SH-SY5Y (cell line): ENCODE measurements at regions not wholly inside any gene's neighbourhood (a gene's known extent, or its start where the extent isn't known, plus 50 kb on each side); places are given as distances from the start of the nearest gene placed in this dataset.

Experiments used
- GATA2 ChIP-seq: IDR thresholded peaks from 2 replicates; pipeline ENCODE4 v1.6.1; 2011; ENCODE audit warnings: mild to moderate bottlenecking, low read depth, low read length
- GATA3 ChIP-seq: IDR thresholded peaks from 2 replicates; pipeline ENCODE4 v1.6.1; 2011; ENCODE audit warnings: low read depth, mild to moderate bottlenecking, low read length, moderate library complexity

DNA sequence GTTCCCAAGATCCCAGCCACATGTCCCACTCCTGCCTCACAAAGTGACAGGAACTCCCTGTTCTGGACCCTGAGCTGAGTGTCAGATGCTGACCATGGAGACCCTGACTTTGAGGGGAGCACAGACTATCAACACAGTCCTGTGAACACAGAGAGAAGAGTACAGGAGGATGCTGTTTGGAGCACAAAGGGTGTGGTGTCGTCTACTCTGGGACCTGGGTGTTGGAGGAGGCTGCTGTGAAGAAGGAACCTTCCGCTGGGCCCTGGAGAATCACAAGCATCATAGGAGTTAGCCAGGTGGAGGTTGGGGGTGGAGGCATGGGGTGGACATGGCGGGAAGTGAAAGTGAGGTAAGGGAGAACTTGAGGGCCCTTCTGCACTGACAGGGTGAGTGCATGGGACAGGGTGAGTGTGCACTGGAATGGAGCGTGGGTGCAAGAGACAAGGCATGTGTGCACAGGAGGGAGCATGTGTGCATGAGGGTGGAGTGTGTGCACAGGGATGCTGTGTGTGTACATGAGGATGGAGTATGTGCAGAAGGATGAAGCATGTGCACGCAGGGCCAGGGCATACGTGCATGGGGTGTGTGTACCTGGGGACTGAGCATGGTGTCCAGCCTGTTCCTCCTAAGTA lies 70.7 kb upstream of the ANTXRL start:
- TF ChIP-seq GATA2 = no peak
- no peak for TF ChIP-seq GATA3

- no peak for TF ChIP-seq GATA2
- no peak for TF ChIP-seq GATA3
Measured at GRCh38 chr10:46216836-46217751, 69.7 kb upstream of the ANTXRL start.

DNA sequence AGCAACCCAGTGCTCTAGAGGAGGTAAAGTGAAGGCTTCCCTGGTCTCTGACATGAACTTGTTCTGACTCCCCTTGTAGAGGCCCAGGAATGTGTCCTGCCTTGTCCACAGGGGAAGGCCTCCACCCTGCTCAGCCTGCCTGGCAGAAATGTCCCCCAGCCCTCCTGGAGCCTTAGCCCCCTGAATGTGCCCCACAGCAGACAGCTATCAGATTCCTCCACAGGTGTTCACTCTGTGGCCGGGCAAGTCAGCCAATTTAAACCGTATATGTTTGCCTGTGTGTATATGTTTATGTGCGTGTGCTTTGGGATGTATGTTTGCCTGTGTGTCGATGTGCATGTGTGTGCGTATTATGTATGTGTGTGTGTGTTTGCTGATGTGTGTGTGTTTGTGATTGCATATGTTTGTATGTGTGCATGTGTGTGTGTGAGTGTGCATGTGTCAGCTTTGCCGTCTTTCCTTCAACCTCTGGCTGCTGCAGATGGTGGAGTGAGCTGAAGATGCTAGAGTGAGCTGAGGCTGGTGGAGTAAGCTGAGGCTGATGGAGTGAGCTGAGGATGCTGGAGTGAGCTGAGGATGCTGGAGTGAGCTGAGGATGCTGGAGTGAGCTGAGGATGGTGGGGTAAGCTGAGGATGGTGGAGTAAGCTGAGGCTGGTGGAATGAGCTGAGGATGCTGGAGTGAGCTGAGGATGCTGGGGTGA lies 68.9 kb upstream of the ANTXRL start:
- TF ChIP-seq GATA2 = no peak
- TF ChIP-seq GATA3 = no peak

- TF ChIP-seq GATA3 = no peak
- peak; percentile 87 for TF ChIP-seq GATA2
Measured at GRCh38 chr10:46218921-46219320, 67.9 kb upstream of the ANTXRL start.

GRCh38 chr10:46220187-46220586 lies 66.6 kb upstream of the ANTXRL start:
- TF ChIP-seq GATA3 = no peak
- no peak for TF ChIP-seq GATA2

- TF ChIP-seq GATA3 (no peak), GATA2 (no peak)
Measured at GRCh38 chr10:46220872-46221538, 65.8 kb upstream of the ANTXRL start.

DNA sequence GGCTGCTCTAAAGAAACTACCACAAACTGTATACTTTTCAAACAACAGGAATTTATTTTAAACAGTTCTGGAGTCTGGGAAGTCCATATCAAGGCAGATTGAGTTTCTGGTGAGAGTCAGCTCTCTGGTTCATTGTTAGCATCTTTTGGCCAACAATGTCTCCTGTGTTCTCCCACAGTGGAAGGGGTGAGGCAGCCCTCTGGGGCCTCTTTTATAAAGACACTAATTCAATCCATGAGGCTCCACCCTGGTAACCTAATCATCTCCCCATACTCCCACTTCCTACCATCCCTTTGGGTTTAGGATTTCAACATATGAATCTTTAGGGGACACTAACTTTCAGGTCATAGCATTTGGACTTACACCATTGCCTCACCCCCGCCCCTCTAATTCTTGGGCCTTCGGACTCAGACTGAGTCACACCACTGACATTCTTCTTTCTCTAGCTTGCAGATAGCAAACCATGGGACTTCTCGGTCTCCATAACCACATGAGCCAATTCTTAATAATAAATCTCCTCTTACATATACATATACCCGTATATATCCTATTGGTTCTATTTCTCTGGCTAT lies 64.3 kb upstream of the ANTXRL start:
- TF ChIP-seq GATA2 (no peak), GATA3 (no peak)

DNA sequence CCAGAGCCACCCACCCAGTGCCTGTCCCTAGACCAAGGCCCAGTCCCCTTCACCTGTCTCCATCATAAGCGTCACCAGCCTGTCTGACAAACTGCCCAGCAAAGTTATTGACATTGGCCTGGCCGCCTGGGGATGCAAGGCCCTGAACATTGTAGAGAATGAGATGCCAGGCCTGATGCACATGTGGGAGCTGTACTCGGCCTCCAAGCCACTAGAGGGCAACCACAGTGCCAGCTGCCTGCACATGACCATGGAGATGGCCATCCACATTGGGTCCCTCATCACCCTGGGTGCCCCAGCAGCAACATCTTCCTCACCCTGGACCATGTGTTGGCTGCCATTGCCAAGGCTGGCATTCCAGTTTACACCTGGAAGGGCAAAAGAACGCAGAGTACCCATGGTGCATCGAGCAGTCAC lies 63.7 kb upstream of the ANTXRL start:
- no peak for TF ChIP-seq GATA2
- TF ChIP-seq GATA3 = no peak

DNA sequence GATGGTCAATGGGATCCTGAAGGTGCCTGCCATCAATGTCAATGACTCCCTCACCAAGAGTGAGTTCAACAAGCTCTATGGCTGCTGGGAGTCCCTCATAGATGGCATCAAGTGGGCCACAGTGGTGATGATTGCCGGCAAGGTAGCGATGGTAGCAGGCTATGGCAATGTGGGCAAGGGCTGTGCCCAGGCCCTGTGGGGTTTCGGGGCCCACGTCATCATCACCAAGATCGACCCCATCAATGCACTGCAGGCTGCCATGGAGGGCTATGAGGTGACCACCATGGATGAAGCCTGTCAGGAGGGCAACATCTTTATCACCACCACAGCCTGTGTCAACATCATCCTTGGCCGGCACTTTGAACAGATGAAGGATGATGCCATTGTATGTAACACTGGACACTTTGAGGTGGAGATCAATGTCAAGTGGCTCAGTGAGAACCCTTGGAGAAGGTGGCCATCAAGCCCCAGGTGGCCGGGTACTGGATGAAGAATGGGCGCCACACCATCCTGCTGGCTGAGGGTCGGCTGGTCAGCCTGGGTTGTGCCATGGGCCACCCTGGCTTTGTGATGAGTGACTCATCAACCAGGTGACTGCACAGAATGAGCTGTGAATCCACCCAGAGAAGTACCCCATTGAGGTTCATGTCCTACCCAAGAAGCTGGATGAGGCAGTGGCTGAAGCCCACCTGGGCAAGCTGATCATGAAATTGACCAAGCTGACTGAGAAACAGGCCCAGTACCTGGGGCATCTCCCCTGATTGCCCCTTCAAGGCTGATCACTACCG lies 63.0 kb upstream of the ANTXRL start:
- TF ChIP-seq GATA2 (no peak), GATA3 (no peak)

GRCh38 chr10:46224414-46224682 lies 62.4 kb upstream of the ANTXRL start:
- TF ChIP-seq GATA3 (no peak), GATA2 (no peak)

- no peak for TF ChIP-seq GATA2
- no peak for TF ChIP-seq GATA3
Measured at GRCh38 chr10:46225597-46225996, 61.2 kb upstream of the ANTXRL start.

DNA sequence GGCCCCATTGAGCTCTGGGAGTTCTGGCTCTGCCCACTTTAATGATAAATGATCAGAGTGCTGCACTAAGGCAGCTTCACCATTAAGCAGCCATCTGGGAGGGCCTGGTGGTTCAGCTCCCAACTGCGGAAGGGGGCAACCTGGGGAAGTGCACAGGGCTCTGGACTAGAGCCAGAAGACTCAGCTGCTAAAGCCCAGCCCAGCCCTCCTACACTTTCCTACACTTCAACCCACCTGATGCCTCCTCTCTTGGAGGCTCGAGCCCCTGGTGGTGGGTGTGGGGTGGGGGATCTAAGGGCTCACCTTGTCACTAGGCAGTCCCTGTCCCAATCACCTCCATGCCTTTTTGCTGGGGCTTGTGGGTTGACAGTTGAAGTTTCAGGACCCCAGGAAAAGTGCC lies 60.6 kb upstream of the ANTXRL start:
- TF ChIP-seq GATA2 (no peak), GATA3 (no peak)

- no peak for TF ChIP-seq GATA2
- TF ChIP-seq GATA3 = no peak
Measured at GRCh38 chr10:46226900-46227558, 59.8 kb upstream of the ANTXRL start.

DNA sequence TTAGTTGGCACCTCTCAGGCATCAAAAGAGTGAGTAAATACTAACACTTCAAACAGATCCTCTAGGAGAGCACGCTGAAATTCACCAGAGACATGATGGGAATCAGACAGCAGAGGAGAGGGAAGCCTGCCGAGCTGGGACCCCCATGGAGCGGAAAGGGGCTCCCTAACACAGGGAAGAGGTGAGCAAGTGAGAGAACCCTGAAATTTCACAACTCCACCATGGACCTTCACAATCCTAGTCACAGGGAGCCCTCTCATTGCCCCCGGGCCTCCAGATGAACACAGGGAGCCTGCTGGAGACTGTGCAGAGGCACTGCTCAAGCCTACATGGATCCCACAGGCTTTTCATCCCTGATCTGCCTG lies 59.2 kb upstream of the ANTXRL start:
- TF ChIP-seq GATA2 (no peak), GATA3 (no peak)
